Activated naive CD4-positive, alpha-beta T cell (primary cell): ENCODE measurements at regions not wholly inside any gene's neighbourhood (a gene's known extent, or its start where the extent isn't known, plus 50 kb on each side); places are given as distances from the start of the nearest gene placed in this dataset.

Source experiments
- DNase-seq, 4 experiments: peaks; one replicate each; lab custom pipeline; 2025; lab: John Stamatoyannopoulos, UW

GRCh38 chr6:145400508-145400907 is 334.8 kb downstream of the EPM2A start:
- DNase-seq: no peak

DNA sequence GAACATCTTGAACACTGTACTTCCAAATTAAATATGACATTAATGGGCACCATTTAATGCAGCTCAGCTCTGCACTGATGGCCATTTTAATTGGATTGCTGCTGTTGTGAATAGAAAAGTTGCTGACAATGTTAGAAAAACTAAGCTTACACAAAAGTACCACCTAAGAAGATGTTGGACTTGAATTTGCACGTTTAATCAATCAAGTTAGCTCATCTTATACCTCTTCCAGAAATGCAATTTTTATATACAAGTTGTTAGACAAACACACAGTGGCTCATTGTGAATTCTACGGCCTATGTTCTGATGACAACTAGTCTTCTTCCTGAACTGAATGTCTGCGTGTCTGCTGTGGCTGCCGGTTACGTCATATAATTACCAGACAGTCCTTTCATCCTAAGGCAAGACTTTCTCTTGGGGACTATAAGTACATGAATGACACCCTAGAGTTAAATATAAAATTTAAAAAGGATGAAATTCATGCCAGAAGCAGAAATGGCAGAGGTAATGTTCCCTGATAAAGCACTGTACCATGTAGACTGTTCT is 330.2 kb downstream of the EPM2A start:
- DNase-seq: no peak

- DNase-seq: no peak
Measured at GRCh38 chr6:145406783-145407182, 328.5 kb downstream of the EPM2A start.

DNA sequence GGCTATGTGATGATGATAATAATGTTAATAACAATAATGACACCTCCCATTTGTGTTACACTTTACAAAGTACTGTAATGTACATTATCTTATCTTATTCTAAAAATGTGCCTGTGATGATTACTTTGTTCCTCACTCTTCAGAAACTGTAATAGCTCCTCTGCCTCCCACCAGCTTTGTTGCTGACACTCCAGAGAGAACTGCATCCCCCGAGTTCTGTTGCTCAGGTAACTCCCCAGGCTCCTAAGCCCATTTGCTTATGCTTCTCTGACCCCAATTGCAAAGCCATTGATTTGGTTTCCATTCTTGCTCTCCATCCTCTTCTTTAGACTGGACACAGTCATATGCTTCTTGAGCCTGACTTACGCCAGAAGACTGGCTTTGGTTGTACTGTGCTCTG is 319.7 kb downstream of the EPM2A start:
- DNase-seq: no peak

DNA sequence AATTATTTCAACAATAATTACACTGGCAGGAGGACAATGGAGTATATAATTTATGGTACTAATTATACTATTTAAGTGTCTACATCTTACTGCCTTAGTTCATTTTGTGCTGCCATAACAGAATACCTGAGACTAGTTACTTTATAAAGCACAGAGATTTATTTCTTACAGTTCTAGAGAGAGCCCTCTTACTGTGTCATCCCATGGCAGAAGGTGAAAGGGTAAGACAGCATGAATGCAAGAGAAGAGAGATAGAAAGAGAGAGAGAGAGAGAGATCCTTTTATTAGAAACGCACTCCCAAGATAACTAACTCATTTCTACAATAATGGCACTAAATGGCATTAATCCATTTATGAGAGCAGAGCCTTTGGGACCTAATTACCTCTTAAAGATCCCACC is 314.7 kb downstream of the EPM2A start:
- no peak for DNase-seq

DNA sequence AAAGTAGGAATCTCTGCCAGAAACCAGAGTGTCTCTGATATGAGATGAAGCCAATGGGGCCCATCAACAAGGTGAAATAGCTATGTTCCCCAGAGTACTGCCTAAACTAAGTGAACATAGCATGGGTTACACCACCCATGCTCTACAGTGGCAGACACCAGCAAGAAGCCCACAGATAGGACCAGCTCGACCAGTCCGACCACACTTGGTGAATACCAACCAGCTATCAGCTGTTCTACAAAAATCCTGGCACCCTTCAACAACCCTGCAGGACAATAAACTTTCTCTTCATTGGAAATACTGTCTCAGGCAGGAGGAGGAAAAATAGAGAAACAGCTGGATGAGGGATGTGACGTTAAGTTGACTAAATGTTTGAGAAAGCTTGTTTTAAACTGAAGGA is 311.4 kb downstream of the EPM2A start:
- DNase-seq: no peak

GRCh38 chr6:145427232-145427631 is 308.1 kb downstream of the EPM2A start:
- no peak for DNase-seq

- DNase-seq: no peak
Measured at GRCh38 chr6:145428706-145429105, 306.6 kb downstream of the EPM2A start.

DNA sequence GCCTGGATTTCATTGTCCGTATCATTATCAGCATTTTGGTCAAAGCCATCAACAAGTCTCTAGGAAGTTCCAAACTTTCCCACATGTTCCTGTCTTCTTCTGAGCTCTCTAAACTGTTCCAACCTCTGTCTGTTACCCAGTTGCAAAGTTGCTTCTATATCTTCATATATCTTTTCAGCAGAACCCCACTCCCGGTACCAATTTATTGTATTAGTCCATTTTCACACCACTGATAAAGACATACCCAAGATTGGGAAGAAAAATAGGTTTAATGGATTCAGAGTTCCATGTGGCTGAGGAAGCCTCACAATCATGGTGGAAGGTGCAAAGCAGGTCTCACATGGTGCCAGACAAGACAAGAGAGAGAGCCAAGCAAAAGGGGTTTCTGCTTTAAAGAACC is 293.2 kb downstream of the EPM2A start:
- no peak for DNase-seq

GRCh38 chr6:145445674-145446073 is 289.6 kb downstream of the EPM2A start:
- no peak for DNase-seq

GRCh38 chr6:145451029-145451428 is 284.3 kb downstream of the EPM2A start:
- no peak for DNase-seq

DNA sequence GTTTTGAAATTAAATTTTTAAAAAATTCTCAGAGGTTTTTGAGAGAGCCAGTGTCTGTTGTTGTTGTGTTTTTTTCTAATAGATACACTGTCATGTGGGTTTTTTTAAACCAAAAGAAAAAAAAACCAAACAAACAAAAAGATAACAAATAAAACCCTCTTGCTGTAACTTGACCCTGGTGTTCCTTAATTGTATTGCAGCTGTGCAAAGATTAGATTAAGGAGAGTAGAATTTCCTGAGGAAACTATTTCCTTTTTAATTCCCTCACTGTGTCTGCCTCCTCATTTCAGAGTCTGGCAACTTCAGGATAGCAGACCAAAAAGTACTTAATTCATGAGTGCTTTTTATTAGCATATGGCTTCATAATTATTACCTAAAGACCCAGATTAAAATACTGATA is 281.9 kb downstream of the EPM2A start:
- no peak for DNase-seq

DNA sequence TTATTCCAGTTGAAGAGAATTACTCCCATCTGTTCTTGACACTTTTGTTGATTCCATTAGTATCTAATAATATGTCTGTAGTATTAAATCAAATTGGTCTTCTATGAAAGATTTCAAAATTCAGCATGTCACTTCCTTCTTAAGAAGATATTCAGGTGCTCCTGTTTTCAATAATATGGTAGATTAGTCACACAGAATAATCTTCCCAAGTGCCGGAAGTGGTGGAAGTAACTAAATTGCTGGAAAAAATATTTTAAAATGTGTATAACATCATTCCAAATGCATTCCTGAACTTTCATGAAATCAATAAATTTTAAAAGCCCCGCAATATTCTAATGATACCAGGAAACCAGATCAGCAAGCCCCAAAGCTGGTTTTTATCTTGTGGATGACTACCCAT is 281.3 kb downstream of the EPM2A start:
- no peak for DNase-seq

DNA sequence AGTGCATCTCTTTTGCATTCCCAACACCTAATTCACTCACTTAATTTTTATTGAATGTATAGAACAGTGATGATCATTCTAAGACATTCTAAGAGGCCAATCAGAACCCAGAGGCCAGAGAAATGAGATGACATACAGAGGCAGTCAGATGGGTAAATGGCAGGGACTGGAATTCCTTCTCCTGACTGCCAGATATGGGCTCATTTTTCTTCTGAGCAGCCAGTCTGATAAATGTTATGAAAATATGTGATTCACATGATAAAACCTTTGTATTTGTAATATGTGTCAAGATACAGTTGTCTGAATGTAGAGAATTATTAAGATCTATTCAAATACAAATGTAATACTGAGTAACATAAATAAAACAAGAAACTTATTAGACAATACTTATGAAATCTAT is 277.8 kb downstream of the EPM2A start:
- DNase-seq: no peak

GRCh38 chr6:145468534-145468933 is 266.8 kb downstream of the EPM2A start:
- no peak for DNase-seq

DNA sequence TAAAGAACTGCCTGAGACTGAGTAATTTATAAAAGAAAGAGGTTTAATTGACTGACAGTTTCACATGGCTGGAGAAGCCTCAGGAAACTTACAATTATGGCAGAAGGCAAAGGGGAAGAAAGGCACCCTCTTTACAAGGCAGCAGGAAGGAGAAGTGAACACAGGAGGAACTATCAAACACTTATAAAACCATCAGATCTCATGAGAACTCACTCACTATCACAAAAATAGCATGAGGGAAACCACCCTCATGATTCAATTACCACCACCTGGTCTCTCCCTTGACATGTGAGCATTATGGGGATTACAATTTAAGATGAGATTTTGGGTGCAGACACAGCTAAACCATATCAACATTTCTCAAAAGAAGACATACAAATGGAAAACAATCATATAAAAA is 266.3 kb downstream of the EPM2A start:
- DNase-seq: no peak

DNA sequence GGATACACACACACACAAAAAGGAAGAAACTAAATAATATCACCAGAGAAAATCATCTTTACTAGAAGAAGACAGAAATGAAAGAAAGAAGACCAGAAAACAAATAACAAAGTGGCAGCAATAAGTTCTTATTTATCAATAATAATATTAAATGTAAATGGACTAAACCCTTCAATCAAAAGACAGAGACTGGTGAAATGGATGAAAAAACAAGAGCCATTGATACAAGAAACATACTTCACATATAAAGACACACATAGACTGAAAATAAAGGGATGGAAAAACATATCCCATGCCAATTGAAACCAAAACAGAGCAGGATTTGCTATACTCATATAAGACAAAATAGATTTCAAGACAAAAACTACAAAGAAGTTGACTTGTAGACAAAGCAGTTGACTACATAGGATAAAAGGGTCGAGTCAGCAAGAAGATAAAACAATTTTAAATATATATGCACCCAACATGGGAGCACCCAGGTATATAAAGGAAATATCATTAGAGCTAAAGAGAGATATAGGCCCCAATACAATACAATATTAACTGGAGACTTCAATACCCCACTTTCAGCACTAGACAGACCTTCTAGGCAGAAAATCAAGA is 259.4 kb downstream of the EPM2A start:
- DNase-seq: no peak

GRCh38 chr6:145480024-145480423 is 255.3 kb downstream of the EPM2A start:
- DNase-seq: no peak

DNA sequence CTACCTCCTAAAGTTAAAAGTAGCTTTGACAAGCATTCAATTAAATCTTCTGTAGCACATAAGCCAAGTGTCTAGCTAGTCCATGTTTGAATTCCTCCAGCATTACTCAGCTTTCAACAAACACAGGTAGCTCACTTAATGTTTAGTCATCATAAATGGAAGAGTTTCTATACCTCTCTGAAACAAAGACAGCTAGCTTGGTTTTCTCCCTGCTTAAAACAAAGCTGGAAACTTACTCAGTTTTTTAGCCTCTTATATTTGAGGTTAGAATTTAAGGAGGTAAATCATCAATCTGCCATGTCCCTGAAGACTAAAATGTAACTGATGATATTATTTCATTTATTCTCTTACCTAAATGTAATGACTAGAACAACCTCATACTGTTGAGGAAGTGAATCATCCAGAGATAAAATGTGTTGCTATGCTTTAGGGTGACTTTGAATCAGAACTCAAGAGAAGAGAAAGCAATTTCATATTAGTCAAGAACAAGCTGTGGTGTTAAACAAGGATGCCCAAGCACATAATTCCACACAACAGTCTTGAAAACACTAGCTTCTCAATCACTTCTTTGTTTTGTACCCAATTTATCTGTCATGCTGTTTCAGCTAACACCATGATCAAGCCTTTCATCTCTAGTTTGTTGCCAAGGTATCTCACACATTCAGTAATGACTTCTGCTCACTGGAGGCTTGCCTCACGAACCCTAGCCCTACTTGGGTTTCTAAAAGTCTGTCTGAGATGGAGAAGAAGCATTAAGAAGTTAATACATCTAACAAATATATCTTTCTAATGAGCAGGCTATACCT is 251.9 kb downstream of the EPM2A start:
- no peak for DNase-seq

DNA sequence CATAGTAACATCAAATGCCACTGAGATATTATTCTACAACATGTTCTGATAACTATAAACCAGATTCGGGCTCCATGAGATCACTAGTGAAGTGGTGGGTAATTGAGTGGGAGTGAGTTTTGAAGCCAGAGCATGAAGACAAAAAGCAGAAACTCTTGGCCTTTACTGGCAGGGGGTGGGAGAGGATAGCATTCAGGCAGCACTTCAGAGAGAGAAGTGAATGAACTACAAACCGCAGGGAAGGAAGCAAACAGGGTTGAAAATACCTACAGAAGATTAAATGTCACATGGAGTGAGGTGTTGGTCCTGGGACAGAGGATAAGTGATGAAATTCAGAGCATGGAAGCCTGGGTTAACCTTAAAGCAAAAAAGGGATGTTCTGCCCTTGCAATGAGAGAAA is 250.0 kb downstream of the EPM2A start:
- no peak for DNase-seq

- DNase-seq: no peak
Measured at GRCh38 chr6:145486306-145486705, 249.0 kb downstream of the EPM2A start.

DNA sequence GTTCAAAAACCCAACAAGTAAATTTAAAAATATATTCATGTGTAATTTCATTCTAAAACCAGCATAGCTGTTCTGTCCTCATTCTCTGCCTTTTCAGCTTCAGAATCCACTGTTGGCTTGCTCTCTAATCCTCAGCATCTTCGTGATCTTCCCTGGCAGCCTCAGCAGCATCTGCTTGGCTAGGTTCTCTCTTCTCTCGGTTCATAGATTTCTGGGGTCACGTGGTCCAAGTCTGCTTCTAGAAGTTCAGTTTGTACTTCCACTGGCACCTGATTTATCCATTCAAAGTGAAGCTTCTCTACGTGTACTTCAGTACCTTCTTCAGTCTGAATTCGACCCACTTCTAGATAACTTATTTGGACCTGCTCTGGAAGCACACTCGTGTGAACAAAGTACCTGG is 245.7 kb downstream of the EPM2A start:
- no peak for DNase-seq

GRCh38 chr6:145490068-145490467 is 245.3 kb downstream of the EPM2A start:
- no peak for DNase-seq

DNA sequence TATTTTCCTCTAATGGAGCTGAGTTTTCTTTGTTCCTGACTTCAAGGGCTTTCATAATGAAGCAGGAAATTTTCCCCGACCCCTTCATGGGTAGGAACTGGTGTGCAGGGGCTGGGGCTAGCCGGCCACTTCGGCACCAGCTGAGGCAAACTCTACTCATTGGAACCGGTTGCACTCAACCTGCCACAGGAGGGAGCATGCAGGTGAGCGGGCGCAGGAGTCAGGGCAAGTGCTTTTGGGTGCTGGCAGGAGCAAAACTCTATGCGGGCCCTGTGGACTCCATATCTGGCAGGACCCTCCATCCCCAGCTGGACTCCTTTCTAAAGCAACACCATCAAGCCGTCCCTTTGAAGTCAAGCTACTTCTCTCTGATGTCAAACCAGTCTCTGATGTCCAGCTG is 244.2 kb downstream of the EPM2A start:
- DNase-seq: no peak
